NOMO-1 treated with dmso at 0.1 percent for 144 hours (cell line): ENCODE measurements at regions not wholly inside any gene's neighbourhood (a gene's known extent, or its start where the extent isn't known, plus 50 kb on each side); places are given as distances from the start of the nearest gene placed in this dataset.
A peak's percentile ranks its signal among the peaks of the same experiment; 100 is the strongest.
"Not testable (repeated sequence)": the region's sequence is repeated elsewhere in the genome, so short reads cannot be mapped to it uniquely, and the experiment has no call there.

Experiments
- DNase-seq: peaks from one replicate; lab custom pipeline; 2025; ENCODE audit not compliant: unreplicated experiment; lab: John Stamatoyannopoulos, UW

- DNase-seq: no peak
Observed at GRCh38 chr6:139891471-139891870, 517.0 kb upstream of the CITED2 start.

GRCh38 chr6:139888681-139889122, 514.3 kb upstream of the CITED2 start:
- DNase-seq: no peak

GRCh38 chr6:139887275-139887674, 512.8 kb upstream of the CITED2 start:
- no peak for DNase-seq

GRCh38 chr6:139886396-139886795, 511.9 kb upstream of the CITED2 start:
- DNase-seq: no peak

- no peak for DNase-seq
Observed at GRCh38 chr6:139885909-139886308, 511.5 kb upstream of the CITED2 start.

GRCh38 chr6:139883776-139884175, 509.3 kb upstream of the CITED2 start:
- DNase-seq: no peak

- DNase-seq: no peak
Observed at GRCh38 chr6:139882977-139883728, 508.7 kb upstream of the CITED2 start.

GRCh38 chr6:139882234-139882633, 507.8 kb upstream of the CITED2 start:
- DNase-seq: no peak

- peak; percentile 22 for DNase-seq
Observed at GRCh38 chr6:139881728-139882211, 507.3 kb upstream of the CITED2 start.

- DNase-seq: no peak
Observed at GRCh38 chr6:139881236-139881635, 506.8 kb upstream of the CITED2 start.

GRCh38 chr6:139879823-139880356, 505.4 kb upstream of the CITED2 start:
- DNase-seq: no peak

- not testable (repeated sequence) for DNase-seq
Observed at GRCh38 chr6:139879241-139879640, 504.8 kb upstream of the CITED2 start.

- no peak for DNase-seq
Observed at GRCh38 chr6:139877828-139878405, 503.5 kb upstream of the CITED2 start.

GRCh38 chr6:139872665-139873064, 498.2 kb upstream of the CITED2 start:
- DNase-seq: no peak

- no peak for DNase-seq
Observed at GRCh38 chr6:139871803-139872510, 497.5 kb upstream of the CITED2 start.

GRCh38 chr6:139871165-139871710, 496.8 kb upstream of the CITED2 start:
- no peak for DNase-seq

GRCh38 chr6:139868576-139868975, 494.1 kb upstream of the CITED2 start:
- no peak for DNase-seq

- no peak for DNase-seq
Observed at GRCh38 chr6:139863964-139864363, 489.5 kb upstream of the CITED2 start.

GRCh38 chr6:139863346-139863745, 488.9 kb upstream of the CITED2 start:
- DNase-seq: no peak

- no peak for DNase-seq
Observed at GRCh38 chr6:139862311-139862710, 487.9 kb upstream of the CITED2 start.

GRCh38 chr6:139860203-139860602, 485.8 kb upstream of the CITED2 start:
- no peak for DNase-seq
